ENCODE measurements at regions not wholly inside any gene's neighbourhood (a gene's known extent, or its start where the extent isn't known, plus 50 kb on each side); places are given as distances from the start of the nearest gene placed in this dataset.
"Not testable (repeated sequence)": the region's sequence is repeated elsewhere in the genome, so short reads cannot be mapped to it uniquely, and the experiment has no call there.

GRCh38 chr1:240722788-240723187, 110.8 kb upstream of the GREM2 start:
- no peak for DNase-seq
- no peaks in the 10 kb centered on the region for H3K27me3 ChIP-seq (ENCODE audit: control insufficient read depth, insufficient read depth, low read length)
- H3K4me3 ChIP-seq (ENCODE audit: insufficient read depth, low read depth, low read length), result no peak overlapping the region
- no peaks in the 10 kb centered on the region for H3K36me3 ChIP-seq (replicated peaks; ENCODE audit: control insufficient read depth, insufficient read depth, low read length)

GRCh38 chr1:240720976-240721375, 109.0 kb upstream of the GREM2 start:
- no peaks in the 10 kb centered on the region for H3K27me3 ChIP-seq (ENCODE audit: control insufficient read depth, insufficient read depth, low read length)
- H3K4me3 ChIP-seq (ENCODE audit: insufficient read depth, low read depth, low read length), result no peak overlapping the region
- DNase-seq, result no peak
- no peaks in the 10 kb centered on the region for H3K36me3 ChIP-seq (replicated peaks; ENCODE audit: control insufficient read depth, insufficient read depth, low read length)

GRCh38 chr1:240719953-240720700, 108.2 kb upstream of the GREM2 start:
- Histone ChIP-seq H3K4me3 (ENCODE audit: insufficient read depth, low read depth, low read length) (no peak overlapping the region), H3K36me3 (replicated peaks; ENCODE audit: control insufficient read depth, insufficient read depth, low read length) (no peaks in the 10 kb centered on the region), H3K27me3 (ENCODE audit: control insufficient read depth, insufficient read depth, low read length) (no peaks in the 10 kb centered on the region)
- no peak for DNase-seq

- DNase-seq; H3K36me3 ChIP-seq (replicated peaks; ENCODE audit: control insufficient read depth, insufficient read depth, low read length); H3K27me3 ChIP-seq (ENCODE audit: control insufficient read depth, insufficient read depth, low read length); H3K4me3 ChIP-seq (ENCODE audit: insufficient read depth, low read depth, low read length): not testable (repeated sequence)
These were observed 104.6 kb upstream of the GREM2 start for GRCh38 chr1:240716538-240716937.

GRCh38 chr1:240714568-240715292, 102.8 kb upstream of the GREM2 start:
- Histone ChIP-seq H3K36me3 (replicated peaks; ENCODE audit: control insufficient read depth, insufficient read depth, low read length) (no peaks in the 10 kb centered on the region), H3K27me3 (ENCODE audit: control insufficient read depth, insufficient read depth, low read length) (no peaks in the 10 kb centered on the region), H3K4me3 (ENCODE audit: insufficient read depth, low read depth, low read length) (no peak overlapping the region)
- no peak for DNase-seq

- Histone ChIP-seq H3K4me3 (ENCODE audit: insufficient read depth, low read depth, low read length) (no peak overlapping the region), H3K27me3 (ENCODE audit: control insufficient read depth, insufficient read depth, low read length) (no peaks in the 10 kb centered on the region)
- no peak for DNase-seq
These were observed 100.2 kb upstream of the GREM2 start for GRCh38 chr1:240712014-240712731.

GRCh38 chr1:240711020-240711419, 99.1 kb upstream of the GREM2 start:
- no peaks in the 10 kb centered on the region for H3K36me3 ChIP-seq (replicated peaks; ENCODE audit: control insufficient read depth, insufficient read depth, low read length)

More at GRCh38 chr1:240712014-240712731, 100.2 kb upstream of the GREM2 start:
- no peaks in the 10 kb centered on the region for H3K36me3 ChIP-seq (replicated peaks; ENCODE audit: control insufficient read depth, insufficient read depth, low read length)

GRCh38 chr1:240709676-240710075, 97.7 kb upstream of the GREM2 start:
- no peak overlapping the region for H3K4me3 ChIP-seq (ENCODE audit: insufficient read depth, low read depth, low read length)
- no peaks in the 10 kb centered on the region for H3K27me3 ChIP-seq (ENCODE audit: control insufficient read depth, insufficient read depth, low read length)
- DNase-seq, result no peak
- no peaks in the 10 kb centered on the region for H3K36me3 ChIP-seq (replicated peaks; ENCODE audit: control insufficient read depth, insufficient read depth, low read length)

More at GRCh38 chr1:240711020-240711419, 99.1 kb upstream of the GREM2 start:
- DNase-seq, result no peak
- H3K27me3 ChIP-seq (ENCODE audit: control insufficient read depth, insufficient read depth, low read length), result no peaks in the 10 kb centered on the region
- H3K4me3 ChIP-seq (ENCODE audit: insufficient read depth, low read depth, low read length), result no peak overlapping the region

- Histone ChIP-seq H3K36me3 (replicated peaks; ENCODE audit: control insufficient read depth, insufficient read depth, low read length) (no peaks in the 10 kb centered on the region), H3K4me3 (ENCODE audit: insufficient read depth, low read depth, low read length) (no peak overlapping the region), H3K27me3 (ENCODE audit: control insufficient read depth, insufficient read depth, low read length) (no peaks in the 10 kb centered on the region; the same call in 1 of the 2 replicates)
- no peak for DNase-seq
These were observed 94.4 kb upstream of the GREM2 start for GRCh38 chr1:240706150-240706935.

- Histone ChIP-seq H3K4me3 (ENCODE audit: insufficient read depth, low read depth, low read length) (no peak overlapping the region), H3K36me3 (replicated peaks; ENCODE audit: control insufficient read depth, insufficient read depth, low read length) (no peaks in the 10 kb centered on the region), H3K27me3 (ENCODE audit: control insufficient read depth, insufficient read depth, low read length) (no peaks in the 10 kb centered on the region; the same call in 1 of the 2 replicates)
- DNase-seq, result no peak
These were observed 93.6 kb upstream of the GREM2 start for GRCh38 chr1:240705579-240705978.

- DNase-seq, result no peak
- Histone ChIP-seq H3K27me3 (ENCODE audit: control insufficient read depth, insufficient read depth, low read length) (no peaks in the 10 kb centered on the region; the same call in 1 of the 2 replicates), H3K4me3 (ENCODE audit: insufficient read depth, low read depth, low read length) (no peak overlapping the region), H3K36me3 (replicated peaks; ENCODE audit: control insufficient read depth, insufficient read depth, low read length) (no peaks in the 10 kb centered on the region)
These were observed 89.5 kb upstream of the GREM2 start for GRCh38 chr1:240701412-240701811.

GRCh38 chr1:240695416-240695815, 83.5 kb upstream of the GREM2 start:
- Histone ChIP-seq H3K36me3 (replicated peaks; ENCODE audit: control insufficient read depth, insufficient read depth, low read length) (no peaks in the 10 kb centered on the region), H3K27me3 (ENCODE audit: control insufficient read depth, insufficient read depth, low read length) (no peaks in the 10 kb centered on the region), H3K4me3 (ENCODE audit: insufficient read depth, low read depth, low read length) (no peak overlapping the region)
- no peak for DNase-seq

- no peak overlapping the region for H3K4me3 ChIP-seq (ENCODE audit: insufficient read depth, low read depth, low read length)
- no peak for DNase-seq
- H3K36me3 ChIP-seq (replicated peaks; ENCODE audit: control insufficient read depth, insufficient read depth, low read length), result no peaks in the 10 kb centered on the region
- H3K27me3 ChIP-seq (ENCODE audit: control insufficient read depth, insufficient read depth, low read length), result no peaks in the 10 kb centered on the region
These were observed 81.9 kb upstream of the GREM2 start for GRCh38 chr1:240693844-240694243.

- H3K4me3 ChIP-seq (ENCODE audit: insufficient read depth, low read depth, low read length), result no peak overlapping the region
- H3K36me3 ChIP-seq (replicated peaks; ENCODE audit: control insufficient read depth, insufficient read depth, low read length), result no peaks in the 10 kb centered on the region
- DNase-seq, result no peak
- H3K27me3 ChIP-seq (ENCODE audit: control insufficient read depth, insufficient read depth, low read length), result no peaks in the 10 kb centered on the region
These were observed 81.1 kb upstream of the GREM2 start for GRCh38 chr1:240693036-240693435.
